HEK293 (cell line): ENCODE measurements at regions not wholly inside any gene's neighbourhood (a gene's known extent, or its start where the extent isn't known, plus 50 kb on each side); places are given as distances from the start of the nearest gene placed in this dataset.

Experiments used
- CTCF ChIA-PET: fragments of 350-600 bp; formaldehyde crosslinking; extraction: SDS; loops from one replicate; lab custom pipeline; 2021; ENCODE audit warnings: antibody characterized with exemption; lab: Yijun Ruan, JAX
- POLR2A ChIA-PET: fragments of 300-600 bp; formaldehyde crosslinking; extraction: SDS; loops from one replicate; lab custom pipeline; 2020; ENCODE audit warnings: antibody characterized with exemption, inconsistent platforms; lab: Yijun Ruan, JAX
- H3K27ac ChIP-seq: fragments of 200-500 bp; sonication (Bioruptor generic); 2 replicates; pipeline ENCODE4 v1.5.1; 2014; ENCODE audit warnings: low read depth, low read length, control low read depth, inconsistent platforms; ENCODE audit errors: extremely low read depth
- H3K36me3 ChIP-seq, 2 experiments: fragments of 200-500 bp in 1 of 2; sonication (Bioruptor generic) in 1 of 2; 1 replicate in 1 of 2; 2 replicates in 1 of 2; pipeline ENCODE4 v1.5.1; 2014 to 2017; ENCODE audit warnings: inconsistent platforms in 2 of 2, low read length in 2 of 2; ENCODE audit not compliant: control insufficient read depth in 2 of 2, insufficient read depth in 1 of 2
- H3K4me1 ChIP-seq: fragments of 200-500 bp; sonication (Bioruptor generic); 2 replicates; pipeline ENCODE4 v1.5.1; 2014; ENCODE audit warnings: mild to moderate bottlenecking, low read length, inconsistent platforms; ENCODE audit not compliant: control insufficient read depth, insufficient read depth
- H3K4me3 ChIP-seq: 2 replicates; pipeline ENCODE4 v1.5.1; 2011; ENCODE audit warnings: low read depth, mild to moderate bottlenecking, control low read depth, low read length, moderate library complexity
- H3K9me3 ChIP-seq: fragments of 200-500 bp; sonication (Bioruptor generic); 2 replicates; pipeline ENCODE4 v1.5.1; 2014; ENCODE audit warnings: low read depth, low read length, inconsistent platforms; ENCODE audit not compliant: control insufficient read depth, insufficient read depth
- BCL11B ChIP-seq: fragments of 450-650 bp; formaldehyde crosslinking; IDR thresholded peaks from 2 replicates; pipeline ENCODE4 v1.5.1; 2016; ENCODE audit warnings: low read depth, missing biosample characterization, missing genetic modification characterization
- GLI2 ChIP-seq: fragments of 450-650 bp; formaldehyde crosslinking; IDR thresholded peaks from 2 replicates; pipeline ENCODE4; 2017; ENCODE audit warnings: missing biosample characterization, missing genetic modification characterization, low read depth, borderline replicate concordance
- KLF9 ChIP-seq: fragments of 450-650 bp; formaldehyde crosslinking; IDR thresholded peaks from 2 replicates; pipeline ENCODE4 v1.5.1; 2016; ENCODE audit warnings: missing biosample characterization, missing genetic modification characterization, low read depth
- REPIN1 ChIP-seq: fragments of 450-650 bp; formaldehyde crosslinking; IDR thresholded peaks from 2 replicates; pipeline ENCODE4 v1.5.1; 2017; ENCODE audit warnings: missing biosample characterization, missing genetic modification characterization, low read depth
- YY2 ChIP-seq: fragments of 450-650 bp; formaldehyde crosslinking; IDR thresholded peaks from 2 replicates; pipeline ENCODE4 v1.5.1; 2016; ENCODE audit warnings: missing biosample characterization, missing genetic modification characterization
- ZBTB7A ChIP-seq: fragments of 450-650 bp; formaldehyde crosslinking; IDR thresholded peaks from 2 replicates; pipeline ENCODE4 v1.5.1; 2016; ENCODE audit warnings: low read depth, missing biosample characterization, missing genetic modification characterization
- ZEB2 ChIP-seq: fragments of 450-650 bp; formaldehyde crosslinking; IDR thresholded peaks from 2 replicates; pipeline ENCODE4 v1.5.1; 2016; ENCODE audit warnings: missing biosample characterization, missing genetic modification characterization
- ZNF146 ChIP-seq: fragments of 450-650 bp; formaldehyde crosslinking; IDR thresholded peaks from 2 replicates; pipeline ENCODE4 v1.5.1; 2016; ENCODE audit warnings: missing biosample characterization, missing genetic modification characterization
- ZNF16 ChIP-seq: fragments of 450-650 bp; formaldehyde crosslinking; IDR thresholded peaks from 2 replicates; pipeline ENCODE4 v1.5.1; 2016; ENCODE audit warnings: low read depth, missing biosample characterization, missing genetic modification characterization
- ZNF274 ChIP-seq, 2 experiments: fragments of 200-500 bp in 1 of 2; fragments of 450-650 bp in 1 of 2; sonication (Bioruptor generic) in 1 of 2; formaldehyde crosslinking in 1 of 2; IDR thresholded peaks; 2 replicates each; pipeline versions ENCODE4 v1.5.1 to v1.6.1; 2014 to 2016; ENCODE audit warnings: borderline replicate concordance in 1 of 2, inconsistent platforms in 1 of 2, low read length in 1 of 2, missing biosample characterization in 1 of 2, missing genetic modification characterization in 1 of 2
- ZNF530 ChIP-seq: fragments of 450-650 bp; formaldehyde crosslinking; IDR thresholded peaks from 2 replicates; pipeline ENCODE4 v1.5.1; 2016; ENCODE audit warnings: low read depth, missing biosample characterization, missing genetic modification characterization
- ZNF701 ChIP-seq: fragments of 450-650 bp; formaldehyde crosslinking; IDR thresholded peaks from 2 replicates; pipeline ENCODE4 v1.5.1; 2016; ENCODE audit warnings: missing biosample characterization, missing genetic modification characterization
- ZNF707 ChIP-seq: fragments of 450-650 bp; formaldehyde crosslinking; IDR thresholded peaks from 2 replicates; pipeline ENCODE4 v1.5.1; 2016; ENCODE audit warnings: missing biosample characterization, missing genetic modification characterization
- TF ChIP-seq, protein P1 (sequence below): fragments of 450-650 bp; formaldehyde crosslinking; conservative IDR thresholded peaks from 2 replicates; pipeline ENCODE4 v1.5.1; 2016; ENCODE audit warnings: low read depth, missing biosample characterization, missing genetic modification characterization
- TF ChIP-seq, protein P2 (sequence below): fragments of 450-650 bp; formaldehyde crosslinking; IDR thresholded peaks from 2 replicates; pipeline ENCODE4 v1.5.1; 2016; ENCODE audit warnings: missing biosample characterization, missing genetic modification characterization
- TF ChIP-seq, protein P3 (sequence below): fragments of 450-650 bp; formaldehyde crosslinking; IDR thresholded peaks from 2 replicates; pipeline ENCODE4 v1.5.1; 2016; ENCODE audit warnings: missing biosample characterization, missing genetic modification characterization
- TF ChIP-seq, protein P4 (sequence below): fragments of 450-650 bp; formaldehyde crosslinking; IDR thresholded peaks from 2 replicates; pipeline ENCODE4 v1.5.1; 2016; ENCODE audit warnings: missing biosample characterization, missing genetic modification characterization

DNA sequence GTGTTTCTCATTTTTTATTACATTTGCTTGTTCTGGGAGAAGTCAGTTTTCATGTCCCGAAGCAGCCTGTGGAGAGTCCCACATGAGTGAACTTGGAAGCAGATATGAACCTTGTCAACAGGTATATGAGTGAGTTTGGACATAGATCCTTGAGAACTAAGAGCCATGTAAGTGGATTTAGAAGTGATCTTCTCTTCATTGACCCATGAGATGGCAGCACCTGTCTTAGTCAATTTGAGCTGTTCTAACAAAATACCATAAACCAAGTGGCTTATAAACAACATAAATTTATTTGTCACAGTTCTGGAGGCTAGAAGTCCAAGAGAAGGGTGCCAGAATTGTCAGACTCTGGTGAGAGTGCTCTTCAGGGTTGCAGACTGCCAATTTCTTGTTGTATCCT, 1043.8 kb downstream of the ADGRL3 start:
- H3K36me3 ChIP-seq, result no peaks in the 10 kb centered on the region
- no peaks in the 10 kb centered on the region for H3K4me1 ChIP-seq
- ChIA-PET CTCF (no interaction called here), POLR2A (no interaction called here)
- no peak overlapping the region for H3K27ac ChIP-seq
- no peak overlapping the region for H3K4me3 ChIP-seq
- no peak for TF ChIP-seq GLI2 (tag by site-specific recombination)
- no peak for TF ChIP-seq ZNF707 (tag by site-specific recombination)
- no peak for TF ChIP-seq BCL11B
- TF ChIP-seq, protein P1, sequence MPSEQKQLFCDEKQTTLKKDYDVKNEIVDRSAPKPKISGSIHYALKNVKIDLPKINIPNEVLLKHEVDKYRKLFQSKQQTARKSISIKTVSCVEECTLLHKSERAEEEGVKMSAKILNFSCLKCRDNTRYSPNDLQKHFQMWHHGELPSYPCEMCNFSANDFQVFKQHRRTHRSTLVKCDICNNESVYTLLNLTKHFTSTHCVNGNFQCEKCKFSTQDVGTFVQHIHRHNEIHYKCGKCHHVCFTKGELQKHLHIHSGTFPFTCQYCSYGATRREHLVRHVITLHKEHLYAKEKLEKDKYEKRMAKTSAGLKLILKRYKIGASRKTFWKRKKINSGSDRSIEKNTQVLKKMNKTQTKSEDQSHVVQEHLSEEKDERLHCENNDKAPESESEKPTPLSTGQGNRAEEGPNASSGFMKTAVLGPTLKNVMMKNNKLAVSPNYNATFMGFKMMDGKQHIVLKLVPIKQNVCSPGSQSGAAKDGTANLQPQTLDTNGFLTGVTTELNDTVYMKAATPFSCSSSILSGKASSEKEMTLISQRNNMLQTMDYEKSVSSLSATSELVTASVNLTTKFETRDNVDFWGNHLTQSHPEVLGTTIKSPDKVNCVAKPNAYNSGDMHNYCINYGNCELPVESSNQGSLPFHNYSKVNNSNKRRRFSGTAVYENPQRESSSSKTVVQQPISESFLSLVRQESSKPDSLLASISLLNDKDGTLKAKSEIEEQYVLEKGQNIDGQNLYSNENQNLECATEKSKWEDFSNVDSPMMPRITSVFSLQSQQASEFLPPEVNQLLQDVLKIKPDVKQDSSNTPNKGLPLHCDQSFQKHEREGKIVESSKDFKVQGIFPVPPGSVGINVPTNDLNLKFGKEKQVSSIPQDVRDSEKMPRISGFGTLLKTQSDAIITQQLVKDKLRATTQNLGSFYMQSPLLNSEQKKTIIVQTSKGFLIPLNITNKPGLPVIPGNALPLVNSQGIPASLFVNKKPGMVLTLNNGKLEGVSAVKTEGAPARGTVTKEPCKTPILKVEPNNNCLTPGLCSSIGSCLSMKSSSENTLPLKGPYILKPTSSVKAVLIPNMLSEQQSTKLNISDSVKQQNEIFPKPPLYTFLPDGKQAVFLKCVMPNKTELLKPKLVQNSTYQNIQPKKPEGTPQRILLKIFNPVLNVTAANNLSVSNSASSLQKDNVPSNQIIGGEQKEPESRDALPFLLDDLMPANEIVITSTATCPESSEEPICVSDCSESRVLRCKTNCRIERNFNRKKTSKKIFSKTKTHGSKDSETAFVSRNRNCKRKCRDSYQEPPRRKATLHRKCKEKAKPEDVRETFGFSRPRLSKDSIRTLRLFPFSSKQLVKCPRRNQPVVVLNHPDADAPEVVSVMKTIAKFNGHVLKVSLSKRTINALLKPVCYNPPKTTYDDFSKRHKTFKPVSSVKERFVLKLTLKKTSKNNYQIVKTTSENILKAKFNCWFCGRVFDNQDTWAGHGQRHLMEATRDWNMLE (tag by site-specific recombination), result no peak
- no peak for TF ChIP-seq ZNF530
- TF ChIP-seq REPIN1 (tag by site-specific recombination), result no peak
- no peak for TF ChIP-seq ZNF16 (tag by site-specific recombination)
- TF ChIP-seq, protein P2, sequence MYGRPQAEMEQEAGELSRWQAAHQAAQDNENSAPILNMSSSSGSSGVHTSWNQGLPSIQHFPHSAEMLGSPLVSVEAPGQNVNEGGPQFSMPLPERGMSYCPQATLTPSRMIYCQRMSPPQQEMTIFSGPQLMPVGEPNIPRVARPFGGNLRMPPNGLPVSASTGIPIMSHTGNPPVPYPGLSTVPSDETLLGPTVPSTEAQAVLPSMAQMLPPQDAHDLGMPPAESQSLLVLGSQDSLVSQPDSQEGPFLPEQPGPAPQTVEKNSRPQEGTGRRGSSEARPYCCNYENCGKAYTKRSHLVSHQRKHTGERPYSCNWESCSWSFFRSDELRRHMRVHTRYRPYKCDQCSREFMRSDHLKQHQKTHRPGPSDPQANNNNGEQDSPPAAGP (tag by site-specific recombination), result no peak
- no peak for TF ChIP-seq ZNF701
- TF ChIP-seq ZNF146 (tag by site-specific recombination), result no peak
- TF ChIP-seq ZBTB7A (tag by site-specific recombination), result no peak
- TF ChIP-seq, protein P3, sequence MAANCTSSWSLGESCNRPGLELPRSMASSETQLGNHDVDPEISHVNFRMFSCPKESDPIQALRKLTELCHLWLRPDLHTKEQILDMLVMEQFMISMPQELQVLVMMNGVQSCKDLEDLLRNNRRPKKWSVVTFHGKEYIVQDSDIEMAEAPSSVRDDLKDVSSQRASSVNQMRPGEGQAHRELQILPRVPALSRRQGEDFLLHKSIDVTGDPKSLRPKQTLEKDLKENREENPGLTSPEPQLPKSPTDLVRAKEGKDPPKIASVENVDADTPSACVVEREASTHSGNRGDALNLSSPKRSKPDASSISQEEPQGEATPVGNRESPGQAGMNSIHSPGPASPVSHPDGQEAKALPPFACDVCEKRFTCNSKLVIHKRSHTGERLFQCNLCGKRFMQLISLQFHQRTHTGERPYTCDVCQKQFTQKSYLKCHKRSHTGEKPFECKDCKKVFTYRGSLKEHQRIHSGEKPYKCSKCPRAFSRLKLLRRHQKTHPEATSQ (tag by site-specific recombination), result no peak
- no peak for TF ChIP-seq KLF9
- TF ChIP-seq, protein P4, sequence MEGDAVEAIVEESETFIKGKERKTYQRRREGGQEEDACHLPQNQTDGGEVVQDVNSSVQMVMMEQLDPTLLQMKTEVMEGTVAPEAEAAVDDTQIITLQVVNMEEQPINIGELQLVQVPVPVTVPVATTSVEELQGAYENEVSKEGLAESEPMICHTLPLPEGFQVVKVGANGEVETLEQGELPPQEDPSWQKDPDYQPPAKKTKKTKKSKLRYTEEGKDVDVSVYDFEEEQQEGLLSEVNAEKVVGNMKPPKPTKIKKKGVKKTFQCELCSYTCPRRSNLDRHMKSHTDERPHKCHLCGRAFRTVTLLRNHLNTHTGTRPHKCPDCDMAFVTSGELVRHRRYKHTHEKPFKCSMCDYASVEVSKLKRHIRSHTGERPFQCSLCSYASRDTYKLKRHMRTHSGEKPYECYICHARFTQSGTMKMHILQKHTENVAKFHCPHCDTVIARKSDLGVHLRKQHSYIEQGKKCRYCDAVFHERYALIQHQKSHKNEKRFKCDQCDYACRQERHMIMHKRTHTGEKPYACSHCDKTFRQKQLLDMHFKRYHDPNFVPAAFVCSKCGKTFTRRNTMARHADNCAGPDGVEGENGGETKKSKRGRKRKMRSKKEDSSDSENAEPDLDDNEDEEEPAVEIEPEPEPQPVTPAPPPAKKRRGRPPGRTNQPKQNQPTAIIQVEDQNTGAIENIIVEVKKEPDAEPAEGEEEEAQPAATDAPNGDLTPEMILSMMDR (tag by site-specific recombination), result no peak
- TF ChIP-seq YY2 (tag by site-specific recombination), result no peak
- no peak for TF ChIP-seq ZEB2 (tag by site-specific recombination)
- no peak for TF ChIP-seq ZNF274 (IDR thresholded peaks at IDR 0.05; ENCODE audit: low read length)
- TF ChIP-seq ZNF274 (tag by site-specific recombination; IDR thresholded peaks at IDR 0.05; ENCODE audit: borderline replicate concordance), result no peak
- H3K9me3 ChIP-seq, result no peaks in the 10 kb centered on the region
